ENCODE measurements at regions not wholly inside any gene's neighbourhood (a gene's known extent, or its start where the extent isn't known, plus 50 kb on each side); places are given as distances from the start of the nearest gene placed in this dataset.

- no peak for DNase-seq (ENCODE audit: low read depth)
Measured at GRCh38 chr15:81427176-81427575, 53.2 kb upstream of the TMC3 start.

GRCh38 chr15:81425905-81426304, 51.9 kb upstream of the TMC3 start:
- no peak for DNase-seq (ENCODE audit: low read depth)

All from HT1080 (cell line).